ENCODE measurements at regions not wholly inside any gene's neighbourhood (a gene's known extent, or its start where the extent isn't known, plus 50 kb on each side); places are given as distances from the start of the nearest gene placed in this dataset.

DNA sequence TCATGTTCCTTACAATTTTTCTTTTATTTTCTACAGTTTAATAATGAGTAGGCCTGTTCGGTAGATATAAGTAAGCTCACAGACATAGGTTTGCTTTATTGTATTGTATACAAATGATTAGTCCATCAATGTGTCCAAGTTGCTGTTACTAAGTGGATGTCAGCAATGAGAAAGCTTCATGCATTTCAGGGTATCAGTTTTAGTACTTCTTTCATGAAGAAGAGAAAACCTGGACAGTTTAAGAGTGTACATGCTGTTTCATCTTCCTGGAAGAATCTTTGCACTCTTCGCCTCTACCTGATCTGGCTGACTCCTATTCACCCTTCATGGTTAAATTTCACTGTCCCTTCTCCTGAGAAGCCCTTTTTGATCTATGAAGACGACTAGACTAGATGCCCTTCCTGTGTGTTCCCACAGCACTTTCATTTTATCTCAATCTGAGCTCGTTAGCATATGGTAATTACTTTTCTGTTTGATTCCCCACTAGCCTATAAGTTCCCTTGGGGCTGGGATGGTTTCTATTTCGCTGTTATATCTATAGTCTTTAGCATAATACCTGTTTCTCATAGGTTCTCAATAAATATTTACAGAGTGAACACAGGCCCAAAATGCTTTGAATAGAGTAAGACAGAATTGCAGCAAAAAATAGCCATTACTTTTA is 70.7 kb downstream of the CETN3 start:
- TF ChIP-seq POLR2A (IDR thresholded peaks at IDR 0.05; ENCODE audit: low read depth) (no peak), POLR2AphosphoS5 (IDR thresholded peaks at IDR 0.05) (no peak), EP300 (IDR thresholded peaks at IDR 0.05) (no peak)
- TF ChIP-seq, protein P1, sequence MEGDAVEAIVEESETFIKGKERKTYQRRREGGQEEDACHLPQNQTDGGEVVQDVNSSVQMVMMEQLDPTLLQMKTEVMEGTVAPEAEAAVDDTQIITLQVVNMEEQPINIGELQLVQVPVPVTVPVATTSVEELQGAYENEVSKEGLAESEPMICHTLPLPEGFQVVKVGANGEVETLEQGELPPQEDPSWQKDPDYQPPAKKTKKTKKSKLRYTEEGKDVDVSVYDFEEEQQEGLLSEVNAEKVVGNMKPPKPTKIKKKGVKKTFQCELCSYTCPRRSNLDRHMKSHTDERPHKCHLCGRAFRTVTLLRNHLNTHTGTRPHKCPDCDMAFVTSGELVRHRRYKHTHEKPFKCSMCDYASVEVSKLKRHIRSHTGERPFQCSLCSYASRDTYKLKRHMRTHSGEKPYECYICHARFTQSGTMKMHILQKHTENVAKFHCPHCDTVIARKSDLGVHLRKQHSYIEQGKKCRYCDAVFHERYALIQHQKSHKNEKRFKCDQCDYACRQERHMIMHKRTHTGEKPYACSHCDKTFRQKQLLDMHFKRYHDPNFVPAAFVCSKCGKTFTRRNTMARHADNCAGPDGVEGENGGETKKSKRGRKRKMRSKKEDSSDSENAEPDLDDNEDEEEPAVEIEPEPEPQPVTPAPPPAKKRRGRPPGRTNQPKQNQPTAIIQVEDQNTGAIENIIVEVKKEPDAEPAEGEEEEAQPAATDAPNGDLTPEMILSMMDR (IDR thresholded peaks at IDR 0.05), result no peak
- H3K9me3 ChIP-seq, result no peaks in the 10 kb centered on the region
- H3K4me1 ChIP-seq, result no peaks in the 10 kb centered on the region
- no peaks in the 10 kb centered on the region for H3K27me3 ChIP-seq
- no peak for DNase-seq (ENCODE audit: extremely low spot score)
- intact Hi-C loops (cut with DNase I), result no loop called here
- no peak overlapping the region for H3K4me3 ChIP-seq
- no peak overlapping the region for H3K27ac ChIP-seq (replicated peaks in 1 of 4)
- 60% methylated on average over 5 of the region's 5 CpGs for WGBS
- no peaks in the 10 kb centered on the region for H3K36me3 ChIP-seq

DNA sequence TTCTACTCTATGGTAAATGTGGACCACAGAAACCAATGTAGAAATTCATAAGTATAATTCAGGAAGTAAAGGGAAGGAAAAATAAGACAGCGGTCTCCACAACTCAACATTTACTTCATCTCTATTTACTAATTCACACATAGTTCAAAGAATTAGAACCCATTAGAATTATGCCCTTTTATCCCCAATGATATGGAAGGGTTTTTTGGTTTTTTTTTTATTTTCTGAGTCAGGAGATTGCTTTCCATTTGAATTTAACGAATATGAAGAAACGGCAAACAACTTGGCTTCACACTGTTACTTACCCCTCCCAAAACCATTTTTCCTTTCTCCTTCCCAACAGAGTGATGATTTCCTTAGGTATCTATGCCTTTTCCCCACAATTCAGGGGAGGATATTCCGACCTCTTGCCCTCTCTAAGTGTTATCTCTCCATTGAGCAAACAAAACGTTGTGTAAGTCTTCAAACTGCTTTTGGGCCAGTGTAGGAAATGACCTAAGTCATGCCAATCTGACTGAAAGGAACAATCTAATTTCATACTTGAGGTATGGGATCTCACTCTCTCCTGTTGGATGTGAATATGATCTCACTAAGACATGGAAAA is 72.0 kb downstream of the CETN3 start:
- 77% methylated on average over 5 of the region's 5 CpGs for WGBS
- DNase-seq (ENCODE audit: extremely low spot score), result no peak
- TF ChIP-seq POLR2A (IDR thresholded peaks at IDR 0.05; ENCODE audit: low read depth) (no peak), EP300 (IDR thresholded peaks at IDR 0.05) (no peak), POLR2AphosphoS5 (IDR thresholded peaks at IDR 0.05) (no peak)
- TF ChIP-seq, protein P1 (IDR thresholded peaks at IDR 0.05), result no peak
- Histone ChIP-seq H3K27me3 (no peaks in the 10 kb centered on the region), H3K4me1 (no peaks in the 10 kb centered on the region), H3K9me3 (no peaks in the 10 kb centered on the region), H3K27ac (replicated peaks in 1 of 4) (no peak overlapping the region), H3K36me3 (no peaks in the 10 kb centered on the region), H3K4me3 (no peak overlapping the region)
- intact Hi-C loops (cut with DNase I), result no loop called here

DNA sequence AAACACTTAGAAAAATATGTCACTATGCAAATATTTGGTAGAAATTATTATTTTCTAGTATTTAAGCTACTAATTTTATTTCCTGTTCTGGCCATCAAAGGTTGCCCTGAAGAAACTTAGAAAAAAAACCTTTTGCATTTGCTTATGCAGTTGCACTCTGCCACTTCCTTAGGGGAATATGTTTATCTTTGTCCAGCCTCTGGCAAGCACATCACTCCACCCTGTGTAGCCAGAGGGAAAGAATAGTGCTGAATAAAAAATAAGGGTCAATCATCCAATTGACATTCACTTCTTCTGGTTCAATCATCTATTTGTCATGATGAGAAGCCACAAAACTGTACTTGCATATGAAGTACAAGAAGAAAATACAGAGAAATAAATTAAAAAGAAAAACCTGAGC is 72.8 kb downstream of the CETN3 start:
- DNase-seq (ENCODE audit: extremely low spot score), result no peak
- no peak overlapping the region for H3K27ac ChIP-seq (replicated peaks in 1 of 4)
- H3K4me3 ChIP-seq, result no peak overlapping the region
- H3K27me3 ChIP-seq, result no peaks in the 10 kb centered on the region
- no peaks in the 10 kb centered on the region for H3K9me3 ChIP-seq
- TF ChIP-seq, protein P1 (IDR thresholded peaks at IDR 0.05), result no peak
- TF ChIP-seq POLR2A (IDR thresholded peaks at IDR 0.05; ENCODE audit: low read depth), result no peak
- TF ChIP-seq EP300 (IDR thresholded peaks at IDR 0.05), result no peak
- no peak for TF ChIP-seq POLR2AphosphoS5 (IDR thresholded peaks at IDR 0.05)
- no peaks in the 10 kb centered on the region for H3K36me3 ChIP-seq
- no peaks in the 10 kb centered on the region for H3K4me1 ChIP-seq
- intact Hi-C loops (cut with DNase I), result no loop called here

DNA sequence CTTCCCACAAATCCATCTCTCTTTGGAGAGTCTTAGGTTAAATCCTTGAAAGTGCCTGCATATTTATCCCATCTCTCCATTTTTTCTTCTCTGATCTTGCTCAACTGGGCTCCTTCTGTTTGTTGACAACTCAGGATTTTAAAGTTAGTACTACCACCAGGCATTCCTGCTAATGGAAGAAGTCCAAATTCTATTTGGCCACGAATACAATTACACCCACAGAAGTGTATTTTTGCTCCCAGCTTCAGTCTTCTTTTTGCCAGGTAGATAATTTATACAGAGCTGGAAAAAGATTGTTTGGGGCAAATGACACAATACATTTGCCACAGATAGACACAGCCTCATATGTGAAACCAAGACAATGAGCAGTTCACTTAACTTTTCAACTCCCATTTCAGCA is 74.8 kb downstream of the CETN3 start:
- no peak for DNase-seq (ENCODE audit: extremely low spot score)
- no peak overlapping the region for H3K27ac ChIP-seq (replicated peaks in 1 of 4)
- no peaks in the 10 kb centered on the region for H3K27me3 ChIP-seq
- no peaks in the 10 kb centered on the region for H3K9me3 ChIP-seq
- H3K4me3 ChIP-seq, result no peak overlapping the region
- TF ChIP-seq POLR2A (IDR thresholded peaks at IDR 0.05; ENCODE audit: low read depth) (no peak), EP300 (IDR thresholded peaks at IDR 0.05) (no peak)
- TF ChIP-seq, protein P1 (IDR thresholded peaks at IDR 0.05), result no peak
- WGBS, result 12% methylated on average over 1 of the region's 1 CpG
- intact Hi-C loops (cut with DNase I), result no loop called here
- no peaks in the 10 kb centered on the region for H3K36me3 ChIP-seq
- no peaks in the 10 kb centered on the region for H3K4me1 ChIP-seq

DNA sequence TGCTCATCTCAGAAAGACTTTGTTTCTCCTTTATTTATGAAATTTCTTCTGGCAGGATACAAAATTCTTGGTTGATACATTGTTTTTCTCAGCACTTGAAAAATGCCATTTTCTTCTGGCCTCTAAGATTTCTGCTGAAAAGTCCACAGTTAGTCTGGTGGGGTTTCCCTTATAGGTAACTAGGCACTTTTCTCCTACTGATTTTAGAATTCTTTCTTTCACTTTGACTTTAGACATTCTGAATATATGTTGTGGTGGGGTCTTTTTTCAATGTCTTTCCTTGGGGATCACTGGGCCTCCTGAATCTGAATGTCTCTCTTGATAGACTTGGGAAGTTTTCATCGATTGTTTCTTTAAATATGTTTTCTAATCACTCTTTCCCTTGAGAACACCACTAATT is 79.6 kb downstream of the CETN3 start:
- Histone ChIP-seq H3K4me3 (no peak overlapping the region), H3K9me3 (no peaks in the 10 kb centered on the region), H3K27me3 (no peaks in the 10 kb centered on the region), H3K4me1 (no peaks in the 10 kb centered on the region), H3K36me3 (no peaks in the 10 kb centered on the region), H3K27ac (replicated peaks in 1 of 4) (no peak overlapping the region)
- intact Hi-C loops (cut with DNase I), result no loop called here
- 94% methylated on average over 1 of the region's 1 CpG for WGBS
- TF ChIP-seq, protein P1 (IDR thresholded peaks at IDR 0.05), result no peak
- TF ChIP-seq EP300 (IDR thresholded peaks at IDR 0.05), result no peak
- no peak for TF ChIP-seq POLR2AphosphoS5 (IDR thresholded peaks at IDR 0.05)
- no peak for TF ChIP-seq POLR2A (IDR thresholded peaks at IDR 0.05; ENCODE audit: low read depth)
- no peak for DNase-seq (ENCODE audit: extremely low spot score)

Data from esophagus muscularis mucosa (tissue), 4 donors.